K562 (cell line): ENCODE measurements at regions not wholly inside any gene's neighbourhood (a gene's known extent, or its start where the extent isn't known, plus 50 kb on each side); places are given as distances from the start of the nearest gene placed in this dataset.

Source experiments
- ATAC-seq: fragments of 200-7000 bp; cut with Tn5 transposase; 3 replicates; pipeline ENCODE4 v1.9.1; 2020; ENCODE audit warnings: moderate library complexity
- BruUV-seq: library from RNA; stranded (reverse); fragments of 400-500 nt; replicated peaks from 2 replicates; lab custom pipeline; 2021; lab: Mats Ljungman, UMichigan
- CTCF ChIA-PET: fragments of 300-600 bp; formaldehyde crosslinking; extraction: SDS; loops from one replicate; lab custom pipeline; 2021; ENCODE audit warnings: low intra/inter-chr PET ratio; lab: Yijun Ruan, JAX
- POLR2A ChIA-PET: fragments of 300-600, 350-650 bp; sonication (Branson Sonifier 250); formaldehyde crosslinking; extraction: SDS; loops from one replicate; lab custom pipeline; 2021; ENCODE audit warnings: antibody characterized with exemption, inconsistent platforms; lab: Yijun Ruan, JAX
- DNase-seq, 4 experiments: peaks; one replicate each; pipeline versions ENCODE4 v3.0.0 to v3.0.0-alpha.2; 2011 to 2018; ENCODE audit warnings: low spot score in 3 of 4, mixed read lengths in 3 of 4; ENCODE audit errors: extremely low read depth in 1 of 4
- FAIRE-seq: peaks from 2 replicates; lab custom pipeline; 2011; peaks lifted over from hg19 to GRCh38; lab: Jason Lieb, UNC
- H2AFZ ChIP-seq: 2 replicates; pipeline ENCODE4 v1.6.0; 2011; ENCODE audit warnings: low read depth, low read length, control low read depth, inconsistent platforms
- H3K27ac ChIP-seq: fragments of 200-600 bp; 3 replicates; pipeline ENCODE4 v1.8.0; 2011; ENCODE audit warnings: low read depth, mild to moderate bottlenecking, control low read depth, inconsistent platforms, low read length, moderate library complexity, mixed read lengths; ENCODE audit errors: extremely low read depth
- H3K27me3 ChIP-seq, 2 experiments: fragments of 300-600 bp in 1 of 2; 2 replicates in 1 of 2; 3 replicates in 1 of 2; pipeline versions ENCODE4 v1.6.0 to v1.8.0; 2011; ENCODE audit warnings: inconsistent platforms in 2 of 2, low read length in 2 of 2, mild to moderate bottlenecking in 1 of 2, mixed read lengths in 1 of 2, moderate library complexity in 1 of 2; ENCODE audit not compliant: control insufficient read depth in 2 of 2, insufficient read depth in 2 of 2
- H3K36me3 ChIP-seq: fragments of 300-600 bp; 3 replicates; pipeline ENCODE4 v1.8.0; 2011; ENCODE audit warnings: mild to moderate bottlenecking, low read length, inconsistent platforms; ENCODE audit not compliant: control insufficient read depth, insufficient read depth
- H3K4me1 ChIP-seq, 2 experiments: fragments of 200-600 bp in 1 of 2; replicated peaks in 1 of 2; 2 replicates in 1 of 2; 3 replicates in 1 of 2; pipeline versions ENCODE4 v1.5.1 to v1.8.0; 2011; ENCODE audit warnings: inconsistent platforms in 2 of 2, low read length in 2 of 2, mild to moderate bottlenecking in 1 of 2, mixed read lengths in 1 of 2, moderate library complexity in 1 of 2; ENCODE audit not compliant: control insufficient read depth in 2 of 2, insufficient read depth in 2 of 2
- H3K4me2 ChIP-seq: 2 replicates; pipeline ENCODE4 v1.6.1; 2011; ENCODE audit warnings: low read length, control low read depth, inconsistent platforms, mixed read lengths; ENCODE audit not compliant: insufficient read depth
- H3K4me3 ChIP-seq: fragments of 200-600 bp; sonication (generic), shearing (Covaris generic); 2 replicates; pipeline ENCODE4 v1.5.1; 2016; ENCODE audit warnings: control low read depth, inconsistent platforms
- H3K79me2 ChIP-seq: fragments of 200-600 bp; 3 replicates; pipeline ENCODE4 v1.8.0; 2011; ENCODE audit warnings: low read length, inconsistent platforms; ENCODE audit not compliant: control insufficient read depth, insufficient read depth
- H3K9ac ChIP-seq, 2 experiments: 2 replicates each; pipeline versions ENCODE4 v1.6.0 to v1.6.1; 2011; ENCODE audit warnings: low read depth in 2 of 2, low read length in 2 of 2, control low read depth in 1 of 2, inconsistent platforms in 1 of 2, mild to moderate bottlenecking in 1 of 2, mixed read lengths in 1 of 2; ENCODE audit not compliant: insufficient read depth in 1 of 2
- H3K9me1 ChIP-seq: one replicate; pipeline ENCODE4 v1.6.0; 2011; ENCODE audit warnings: inconsistent platforms, mild to moderate bottlenecking, low read length, moderate library complexity; ENCODE audit not compliant: control insufficient read depth, insufficient read depth
- H3K9me3 ChIP-seq: replicated peaks from 2 replicates; pipeline ENCODE4 v1.5.1; 2011; ENCODE audit warnings: low read depth, low read length, inconsistent platforms; ENCODE audit not compliant: control insufficient read depth, insufficient read depth
- H4K20me1 ChIP-seq: replicated peaks from 2 replicates; pipeline ENCODE4 v1.6.1; 2011; ENCODE audit warnings: low read length, inconsistent platforms, mixed read lengths; ENCODE audit not compliant: control insufficient read depth, insufficient read depth
- BACH1 ChIP-seq: fragments of 200-800 bp; sonication (Bioruptor generic); IDR thresholded peaks from 2 replicates; pipeline ENCODE4 v1.6.1; 2016; ENCODE audit warnings: missing genetic modification characterization, missing compliant biosample characterization
- CBX3 ChIP-seq, 2 experiments: IDR thresholded peaks; 1 replicate in 1 of 2; 2 replicates in 1 of 2; pipeline ENCODE4 v1.6.1; 2012; ENCODE audit warnings: inconsistent platforms in 2 of 2, low read length in 2 of 2, borderline replicate concordance in 1 of 2, control low read depth in 1 of 2
- ELF4 ChIP-seq: fragments of 450-650 bp; formaldehyde crosslinking; IDR thresholded peaks from 2 replicates; pipeline ENCODE4 v1.4.0; 2022; ENCODE audit warnings: missing genetic modification characterization
- MYC ChIP-seq, 2 experiments: fragments of 250-450 bp in 1 of 2; sonication (Bioruptor Pico) in 1 of 2; IDR thresholded peaks; 2 replicates each; pipeline versions ENCODE4 v1.5.1 to v1.6.1; 2012 to 2021; ENCODE audit warnings: low read depth in 2 of 2, borderline replicate concordance in 1 of 2, improper control_type of control experiment in 1 of 2, low read length in 1 of 2, mild to moderate bottlenecking in 1 of 2, moderate library complexity in 1 of 2
- PHF21A ChIP-seq: fragments of 450-650 bp; IDR thresholded peaks from 2 replicates; pipeline ENCODE4 v1.6.1; 2017; ENCODE audit warnings: low read depth, borderline replicate concordance
- PRDM10 ChIP-seq: fragments of 450-650 bp; IDR thresholded peaks from 2 replicates; pipeline ENCODE4 v1.6.1; 2018; ENCODE audit not compliant: partially characterized antibody
- PTRF ChIP-seq: fragments of 450-650 bp; IDR thresholded peaks from 2 replicates; pipeline ENCODE4 v1.6.1; 2016; ENCODE audit warnings: mild to moderate bottlenecking, missing genetic modification characterization, missing compliant biosample characterization
- RAD21 ChIP-seq, 2 experiments: fragments of 250-450 bp in 1 of 2; fragments of 450-650 bp in 1 of 2; sonication (Bioruptor Pico) in 1 of 2; formaldehyde crosslinking in 1 of 2; IDR thresholded peaks in 1 of 2; conservative IDR thresholded peaks in 1 of 2; 2 replicates each; pipeline versions ENCODE4 v1.4.0 to v1.8.0; 2020 to 2022; ENCODE audit warnings: mild to moderate bottlenecking in 2 of 2, moderate library complexity in 1 of 2
- SMARCA5 ChIP-seq: fragments of 450-650 bp; IDR thresholded peaks from 2 replicates; pipeline ENCODE4 v1.6.1; 2016
- TAF9B ChIP-seq: fragments of 450-650 bp; IDR thresholded peaks from 2 replicates; pipeline ENCODE4 v1.6.1; 2018; ENCODE audit warnings: mild to moderate bottlenecking; ENCODE audit not compliant: partially characterized antibody
- TEAD1 ChIP-seq, 2 experiments: fragments of 450-650 bp in 1 of 2; sonication (generic) in 1 of 2; formaldehyde crosslinking; IDR thresholded peaks; 2 replicates each; pipeline versions ENCODE4 v1.4.0 to v1.8.0; 2020 to 2022; ENCODE audit warnings: mild to moderate bottlenecking in 2 of 2, missing genetic modification reagents in 1 of 2
- XRCC5 ChIP-seq: fragments of 200-400 bp; formaldehyde crosslinking; IDR thresholded peaks from 2 replicates; pipeline ENCODE4 v1.6.1; 2017; ENCODE audit warnings: low read depth, mild to moderate bottlenecking, low read length
- ZNF589 ChIP-seq: fragments of 200-800 bp; sonication (Bioruptor generic); IDR thresholded peaks from 2 replicates; pipeline ENCODE4 v1.6.1; 2016; ENCODE audit warnings: low read depth, missing genetic modification characterization, missing compliant biosample characterization
- WGBS: fragments of 100-300 bp; shearing (Covaris generic); methylation state at CpG from one replicate; pipeline ENCODE4 v1.1.6; 2016; ENCODE audit warnings: low coverage, mixed read lengths; ENCODE audit not compliant: insufficient coverage; ENCODE audit errors: missing lambda C conversion rate; 5-methylcytosine and 5-hydroxymethylcytosine counted together
- in situ Hi-C: fragments of 300-500 bp; cut with MboI; formaldehyde crosslinking; loops from 4 replicates; pipeline ENCODE4 v1.15.0; 2018; ENCODE audit warnings: inconsistent platforms, mixed read lengths
- intact Hi-C: fragments of 100-400 bp; cut with micrococcal nuclease; formaldehyde crosslinking; loops from 2 replicates; pipeline ENCODE4 v1.14.2; 2022

- H3K27me3 ChIP-seq: no peaks in the 10 kb centered on the region
- no peaks in the 10 kb centered on the region for H3K36me3 ChIP-seq
- H4K20me1 ChIP-seq: no peaks in the 10 kb centered on the region
- DNase-seq: no peak
- H3K9ac ChIP-seq: no peak overlapping the region
- ChIA-PET CTCF (no interaction called here), POLR2A (no interaction called here)
- H2AFZ ChIP-seq: no peak overlapping the region
- intact Hi-C loops (no loop called here), in situ Hi-C loops (no loop called here)
- BruUV-seq: no TSS peak
- FAIRE-seq: no peak
- H3K9me1 ChIP-seq: no peaks in the 10 kb centered on the region
- H3K4me1 ChIP-seq: no peaks in the 10 kb centered on the region
- no peak overlapping the region for H3K27ac ChIP-seq
- no peak overlapping the region for H3K4me2 ChIP-seq
- ATAC-seq: no peak
- H3K79me2 ChIP-seq: no peaks in the 10 kb centered on the region
- 0% methylated on average over 1 of the region's 1 CpG for WGBS
- H3K9me3 ChIP-seq: no peaks in the 10 kb centered on the region
- H3K4me3 ChIP-seq: no peak overlapping the region
- TF ChIP-seq RAD21 (CRISPR knock-in tag; conservative IDR thresholded peaks at IDR 0.05 in 1 of 2, IDR thresholded peaks at IDR 0.05 in 1 of 2) (0 out of 4 replicates have a peak, but pooled peaks of 1 of the 2 experiments have one; percentile 7), TAF9B (no peak), ZNF589 (CRISPR knock-in tag) (no peak)
Measured at GRCh38 chr2:49687918-49688317, 533.6 kb upstream of the FSHR start.

GRCh38 chr2:49686897-49687442 is 532.7 kb upstream of the FSHR start:
- Histone ChIP-seq H3K4me3 (no peak overlapping the region), H3K36me3 (no peaks in the 10 kb centered on the region), H3K9me3 (no peaks in the 10 kb centered on the region), H2AFZ (no peak overlapping the region), H4K20me1 (no peaks in the 10 kb centered on the region), H3K27me3 (no peaks in the 10 kb centered on the region), H3K79me2 (no peaks in the 10 kb centered on the region), H3K27ac (no peak overlapping the region), H3K9me1 (no peaks in the 10 kb centered on the region), H3K9ac (no peak overlapping the region), H3K4me1 (no peaks in the 10 kb centered on the region), H3K4me2 (no peak overlapping the region)
- CTCF ChIA-PET: no interaction called here
- POLR2A ChIA-PET: no interaction called here
- in situ Hi-C loops: no loop called here
- FAIRE-seq: no peak
- ATAC-seq: no peak
- intact Hi-C loops: no loop called here
- no peak for DNase-seq
- BruUV-seq: no TSS peak
- 0% methylated on average over 2 of the region's 2 CpGs for WGBS
- TF ChIP-seq XRCC5 (no peak), PRDM10 (no peak), PTRF (tag) (no peak), BACH1 (tag) (no peak), SMARCA5 (no peak), TEAD1 (CRISPR knock-in tag; IDR thresholded peaks at IDR 0.05) (no peak), MYC (IDR thresholded peaks at IDR 0.05; ENCODE audit: low read depth, low read length) (no peak), MYC (CRISPR knock-in tag; IDR thresholded peaks at IDR 0.05; ENCODE audit: borderline replicate concordance, low read depth) (no peak), PHF21A (no peak), CBX3 (IDR thresholded peaks at IDR 0.05; ENCODE audit: borderline replicate concordance in 1 of 2, low read length in 2 of 2) (no peak), ELF4 (CRISPR knock-in tag) (no peak)
